Neutrophil (primary cell): ENCODE measurements at regions not wholly inside any gene's neighbourhood (a gene's known extent, or its start where the extent isn't known, plus 50 kb on each side); places are given as distances from the start of the nearest gene placed in this dataset.

Source experiments
- H3K27ac ChIP-seq: fragments of 200-600 bp; sonication (generic); 2 replicates; pipeline ENCODE4 v1.5.1; 2016; ENCODE audit warnings: mild to moderate bottlenecking, moderate library complexity
- H3K27me3 ChIP-seq: fragments of 200-600 bp; sonication (generic); 2 replicates; pipeline ENCODE4 v1.6.0; 2016; ENCODE audit warnings: mild to moderate bottlenecking
- H3K36me3 ChIP-seq: fragments of 200-600 bp; sonication (generic); 2 replicates; pipeline ENCODE4 v1.5.1; 2017
- H3K4me1 ChIP-seq, 2 experiments: fragments of 200-600 bp in 1 of 2; sonication (generic) in 1 of 2; 1 replicate in 1 of 2; 2 replicates in 1 of 2; pipeline versions ENCODE4 v1.5.1 to v1.6.1; 2013 to 2016; ENCODE audit warnings: low read depth in 1 of 2, low read length in 1 of 2, mild to moderate bottlenecking in 1 of 2, moderate library complexity in 1 of 2; ENCODE audit not compliant: control insufficient read depth in 1 of 2, insufficient read depth in 1 of 2
- H3K4me3 ChIP-seq, 2 experiments: fragments of 200-600 bp in 1 of 2; sonication (generic) in 1 of 2; 1 replicate in 1 of 2; 2 replicates in 1 of 2; pipeline ENCODE4 v1.5.1; 2013 to 2016; ENCODE audit warnings: low read depth in 1 of 2, low read length in 1 of 2, mild to moderate bottlenecking in 1 of 2, moderate library complexity in 1 of 2
- H3K9me3 ChIP-seq: fragments of 200-600 bp; sonication (generic); 2 replicates; pipeline ENCODE4 v1.5.1; 2016
- CTCF ChIP-seq: fragments of 200-600 bp; sonication (generic); IDR thresholded peaks from 2 replicates; pipeline ENCODE4 v1.5.1; 2016; ENCODE audit warnings: antibody characterized with exemption

DNA sequence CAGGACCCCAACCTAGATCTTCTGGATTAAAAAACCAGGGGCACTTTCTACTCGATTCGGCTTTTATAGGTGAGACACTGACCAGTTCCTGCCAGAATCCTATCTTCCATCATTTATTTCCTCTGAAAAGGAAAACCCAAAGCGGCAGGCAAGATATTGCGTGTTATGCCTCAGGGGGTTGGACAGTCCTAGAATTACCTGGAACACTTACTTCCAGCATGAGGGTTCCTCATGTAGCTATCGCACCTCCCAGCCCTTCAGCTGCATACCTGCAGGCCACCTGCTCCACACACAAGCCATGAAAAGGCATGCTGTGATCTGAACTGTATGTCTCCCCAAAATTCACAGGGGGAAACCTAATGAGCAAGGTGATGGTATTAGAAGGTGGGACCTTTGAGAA is 58.3 kb upstream of the DLG1 start:
- Histone ChIP-seq H3K27me3 (no peaks in the 10 kb centered on the region), H3K27ac (no peak overlapping the region), H3K9me3 (no peaks in the 10 kb centered on the region), H3K4me3 (no peak overlapping the region), H3K36me3 (no peaks in the 10 kb centered on the region), H3K4me1 (no peaks in the 10 kb centered on the region)
- no peak for TF ChIP-seq CTCF

GRCh38 chr3:197356275-197356674 is 57.9 kb upstream of the DLG1 start:
- H3K9me3 ChIP-seq, result no peaks in the 10 kb centered on the region
- no peak for TF ChIP-seq CTCF
- no peaks in the 10 kb centered on the region for H3K36me3 ChIP-seq
- H3K4me1 ChIP-seq, result no peaks in the 10 kb centered on the region
- H3K27ac ChIP-seq, result no peak overlapping the region
- H3K27me3 ChIP-seq, result no peaks in the 10 kb centered on the region
- no peak overlapping the region for H3K4me3 ChIP-seq

DNA sequence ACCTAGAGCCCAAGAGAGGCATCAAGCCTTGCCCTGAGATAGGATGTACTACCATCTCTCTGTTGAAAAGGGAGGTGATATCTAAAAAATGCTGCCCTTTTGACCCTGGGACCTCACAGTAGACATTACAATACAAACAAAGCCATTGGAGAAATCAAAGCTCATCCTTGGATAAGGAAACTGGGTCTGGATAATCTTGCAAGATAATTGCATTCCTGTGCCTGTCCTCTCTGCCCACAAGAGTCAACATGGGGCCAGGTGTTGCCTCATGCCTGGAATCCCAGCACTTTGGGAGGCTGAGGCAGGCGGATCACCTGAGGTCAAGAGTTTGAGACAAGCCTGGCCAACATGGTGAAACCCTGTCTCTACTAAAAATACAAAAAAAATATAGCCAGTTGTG is 57.3 kb upstream of the DLG1 start:
- Histone ChIP-seq H3K36me3 (no peaks in the 10 kb centered on the region), H3K27me3 (no peaks in the 10 kb centered on the region), H3K27ac (no peak overlapping the region), H3K4me1 (no peaks in the 10 kb centered on the region), H3K4me3 (no peak overlapping the region), H3K9me3 (no peaks in the 10 kb centered on the region)
- TF ChIP-seq CTCF, result no peak

- H3K36me3 ChIP-seq, result no peaks in the 10 kb centered on the region
- no peak overlapping the region for H3K4me3 ChIP-seq
- no peak for TF ChIP-seq CTCF
- no peak overlapping the region for H3K27ac ChIP-seq
- H3K4me1 ChIP-seq, result no peaks in the 10 kb centered on the region
- no peaks in the 10 kb centered on the region for H3K9me3 ChIP-seq
- no peaks in the 10 kb centered on the region for H3K27me3 ChIP-seq
These were observed 56.2 kb upstream of the DLG1 start for GRCh38 chr3:197354568-197355001.

DNA sequence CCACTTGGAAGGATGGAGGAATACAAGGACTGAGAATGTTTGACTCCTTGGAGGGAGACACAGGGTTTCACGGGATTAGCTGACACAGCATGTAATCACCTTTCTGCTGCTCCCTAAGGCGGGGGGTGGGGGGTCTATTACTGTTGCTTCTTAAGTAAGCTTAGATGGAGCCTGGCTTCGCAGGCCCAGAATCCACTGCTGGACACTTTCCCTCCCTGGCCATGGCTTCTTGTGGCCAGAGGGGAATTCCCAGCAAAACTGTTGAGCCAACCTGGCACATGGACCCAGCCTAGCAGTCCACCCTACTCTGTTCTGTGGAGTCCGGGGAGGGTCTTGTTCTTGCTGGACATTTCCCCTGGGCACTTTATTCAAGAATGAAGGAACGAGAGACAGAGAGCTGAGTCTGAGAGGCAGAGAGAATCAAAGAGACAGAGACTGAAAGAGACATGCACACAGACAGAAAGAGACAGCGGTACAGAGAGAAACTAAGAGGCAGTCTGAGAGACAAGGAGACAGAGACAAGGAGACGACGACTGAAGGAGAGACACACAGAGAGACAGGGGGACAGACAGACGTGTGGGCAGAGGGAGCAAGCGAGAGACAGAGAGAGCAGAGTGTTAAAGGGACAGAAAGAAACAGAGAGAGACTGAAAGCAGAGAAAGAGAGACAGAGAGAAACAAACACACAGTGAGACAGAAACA is 55.6 kb upstream of the DLG1 start:
- Histone ChIP-seq H3K27ac (no peak overlapping the region), H3K9me3 (no peaks in the 10 kb centered on the region), H3K4me1 (no peaks in the 10 kb centered on the region), H3K27me3 (no peaks in the 10 kb centered on the region), H3K36me3 (no peaks in the 10 kb centered on the region), H3K4me3 (no peak overlapping the region)
- TF ChIP-seq CTCF, result no peak
